ENCODE measurements at regions not wholly inside any gene's neighbourhood (a gene's known extent, or its start where the extent isn't known, plus 50 kb on each side); places are given as distances from the start of the nearest gene placed in this dataset.

- TF ChIP-seq PRDM10 (CRISPR knock-in tag; IDR thresholded peaks at IDR 0.05; ENCODE audit: low read depth), result no peak
- no peak for TF ChIP-seq GATA4 (IDR thresholded peaks at IDR 0.05; ENCODE audit: borderline replicate concordance, low read depth)
- TF ChIP-seq DDIT3 (CRISPR knock-in tag; IDR thresholded peaks at IDR 0.05), result no peak
These were observed 53.3 kb downstream of the OLFML3 start (continued) for GRCh38 chr1:114032271-114033215.

- Histone ChIP-seq H3K27me3 (ENCODE audit: control insufficient read depth in 1 of 2, insufficient read depth in 2 of 2, low read length in 2 of 2) (no peaks in the 10 kb centered on the region; a peak in 3 of 5 replicates), H3K27ac (ENCODE audit: extremely low read length, insufficient read depth, low read length) (no peak overlapping the region), H3K9me3 (ENCODE audit: low read length) (no peaks in the 10 kb centered on the region), H3K4me3 (replicated peaks in 1 of 3; ENCODE audit: insufficient read depth in 1 of 3, low read depth in 2 of 3, low read length in 3 of 3) (no peak overlapping the region), H4K20me1 (ENCODE audit: insufficient read depth, low read length) (no peaks in the 10 kb centered on the region), H3K79me2 (ENCODE audit: insufficient read depth, low read length) (no peaks in the 10 kb centered on the region), H3K9ac (ENCODE audit: insufficient read depth, low read depth, low read length) (no peak overlapping the region), H2AFZ (ENCODE audit: low read length) (no peak overlapping the region), H3K4me1 (ENCODE audit: insufficient read depth, low read length) (no peaks in the 10 kb centered on the region), H3K36me3 (replicated peaks in 1 of 2; ENCODE audit: control insufficient read depth in 1 of 2, insufficient read depth in 2 of 2, low read length in 2 of 2) (no peaks in the 10 kb centered on the region), H3K4me2 (ENCODE audit: low read depth, low read length) (no peak overlapping the region)
- ATAC-seq (peak; percentile 86), FAIRE-seq (peak; percentile 60), DNase-seq (ENCODE audit: low spot score) (peak; percentile 24)
- POLR2A ChIA-PET, result no interaction called here
- in situ Hi-C loops (cut with HindIII; ENCODE audit: extremely low pct_ligation_motif_present, low pct_unique_long_range_greater_than_20kb), result no loop called here
- CTCF ChIA-PET (ENCODE audit: low intra/inter-chr PET ratio, low total read pairs), result interaction anchor here (1.5 kb wide), 1 partner anchor 54 kb away, joined by 7 read pairs; the partner anchor contains the start of gene OLFML3
- intact Hi-C loops (cut with micrococcal nuclease; ENCODE audit: unreplicated experiment), result no loop called here
- 2% methylated on average over 5 of the region's 5 CpGs for WGBS (ENCODE audit: low lambda C conversion rate)
- TF ChIP-seq HMGXB4 (CRISPR knock-in tag; IDR thresholded peaks at IDR 0.05; ENCODE audit: borderline replicate concordance in 1 of 2, low read depth in 1 of 2) (no peak), STAG1 (CRISPR knock-in tag; IDR thresholded peaks at IDR 0.05) (peak; percentile 29), CTCF (CRISPR knock-in tag; IDR thresholded peaks at IDR 0.05) (peak; percentile 47), RAD21 (CRISPR knock-in tag; IDR thresholded peaks at IDR 0.05) (0 out of 2 replicates have a peak, but pooled peaks have one; percentile 26), SMC3 (IDR thresholded peaks at IDR 0.05; ENCODE audit: low read length) (peak; percentile 32; the same call in 1 of the 2 replicates), ZSCAN22 (CRISPR knock-in tag; IDR thresholded peaks at IDR 0.05) (no peak), THYN1 (CRISPR knock-in tag; IDR thresholded peaks at IDR 0.05; ENCODE audit: borderline replicate concordance, low read depth) (no peak)
- BruUV-seq (replicated peaks), result no TSS peak
These were observed 54.0 kb downstream of the OLFML3 start for GRCh38 chr1:114033216-114033706.
